ENCODE measurements at regions not wholly inside any gene's neighbourhood (a gene's known extent, or its start where the extent isn't known, plus 50 kb on each side); places are given as distances from the start of the nearest gene placed in this dataset.

DNA sequence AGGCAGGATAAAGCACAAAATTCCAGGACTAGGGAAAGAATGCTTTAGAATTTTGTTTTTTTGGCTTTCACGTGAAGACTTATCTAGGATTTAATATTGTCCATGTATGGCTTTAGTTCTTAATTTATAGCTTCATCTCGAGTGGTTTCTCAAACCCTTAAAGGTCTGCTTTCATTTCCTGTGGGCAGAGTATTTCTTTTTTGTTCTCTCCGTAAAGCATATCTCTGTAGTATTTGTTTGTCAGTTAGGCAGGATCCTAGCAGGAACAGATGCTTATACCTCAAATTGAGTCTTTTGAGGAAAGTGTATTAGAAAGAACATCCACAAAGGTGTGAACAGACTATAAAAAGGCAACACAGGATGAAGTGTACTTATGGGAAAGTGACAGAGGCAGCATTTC lies 697.1 kb upstream of the SEL1L start:
- WGBS, result 42% methylated on average over 3 of the region's 3 CpGs
- intact Hi-C loops (cut with DNase I), result no loop called here
- Histone ChIP-seq H3K9me3 (no peaks in the 10 kb centered on the region), H3K27me3 (replicated peaks; ENCODE audit: insufficient read depth) (no peaks in the 10 kb centered on the region), H3K27ac (no peak overlapping the region), H3K4me3 (no peak overlapping the region), H3K4me1 (replicated peaks) (no peaks in the 10 kb centered on the region), H3K36me3 (no peaks in the 10 kb centered on the region)
- no peak for DNase-seq (ENCODE audit: low spot score)
- TF ChIP-seq, protein P1, sequence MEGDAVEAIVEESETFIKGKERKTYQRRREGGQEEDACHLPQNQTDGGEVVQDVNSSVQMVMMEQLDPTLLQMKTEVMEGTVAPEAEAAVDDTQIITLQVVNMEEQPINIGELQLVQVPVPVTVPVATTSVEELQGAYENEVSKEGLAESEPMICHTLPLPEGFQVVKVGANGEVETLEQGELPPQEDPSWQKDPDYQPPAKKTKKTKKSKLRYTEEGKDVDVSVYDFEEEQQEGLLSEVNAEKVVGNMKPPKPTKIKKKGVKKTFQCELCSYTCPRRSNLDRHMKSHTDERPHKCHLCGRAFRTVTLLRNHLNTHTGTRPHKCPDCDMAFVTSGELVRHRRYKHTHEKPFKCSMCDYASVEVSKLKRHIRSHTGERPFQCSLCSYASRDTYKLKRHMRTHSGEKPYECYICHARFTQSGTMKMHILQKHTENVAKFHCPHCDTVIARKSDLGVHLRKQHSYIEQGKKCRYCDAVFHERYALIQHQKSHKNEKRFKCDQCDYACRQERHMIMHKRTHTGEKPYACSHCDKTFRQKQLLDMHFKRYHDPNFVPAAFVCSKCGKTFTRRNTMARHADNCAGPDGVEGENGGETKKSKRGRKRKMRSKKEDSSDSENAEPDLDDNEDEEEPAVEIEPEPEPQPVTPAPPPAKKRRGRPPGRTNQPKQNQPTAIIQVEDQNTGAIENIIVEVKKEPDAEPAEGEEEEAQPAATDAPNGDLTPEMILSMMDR (IDR thresholded peaks at IDR 0.05), result no peak
- TF ChIP-seq POLR2AphosphoS5 (IDR thresholded peaks at IDR 0.05), result no peak

GRCh38 chr14:82238649-82239048 lies 705.0 kb upstream of the SEL1L start:
- H3K27me3 ChIP-seq (replicated peaks; ENCODE audit: insufficient read depth), result no peaks in the 10 kb centered on the region
- H3K4me3 ChIP-seq, result no peak overlapping the region
- 63% methylated on average over 2 of the region's 2 CpGs for WGBS
- no peaks in the 10 kb centered on the region for H3K9me3 ChIP-seq
- H3K27ac ChIP-seq, result no peak overlapping the region
- TF ChIP-seq POLR2AphosphoS5 (IDR thresholded peaks at IDR 0.05), result no peak
- no peak for TF ChIP-seq POLR2A (IDR thresholded peaks at IDR 0.05)
- TF ChIP-seq, protein P1 (IDR thresholded peaks at IDR 0.05), result no peak
- intact Hi-C loops (cut with DNase I), result no loop called here
- no peaks in the 10 kb centered on the region for H3K36me3 ChIP-seq
- no peaks in the 10 kb centered on the region for H3K4me1 ChIP-seq (replicated peaks)
- DNase-seq (ENCODE audit: low spot score), result no peak

GRCh38 chr14:82239223-82239622 lies 705.6 kb upstream of the SEL1L start:
- 53% methylated on average over 7 of the region's 7 CpGs for WGBS
- H3K4me3 ChIP-seq, result no peak overlapping the region
- no peaks in the 10 kb centered on the region for H3K4me1 ChIP-seq (replicated peaks)
- H3K36me3 ChIP-seq, result no peaks in the 10 kb centered on the region
- no peaks in the 10 kb centered on the region for H3K27me3 ChIP-seq (replicated peaks; ENCODE audit: insufficient read depth)
- TF ChIP-seq POLR2A (IDR thresholded peaks at IDR 0.05), result no peak
- no peak for TF ChIP-seq POLR2AphosphoS5 (IDR thresholded peaks at IDR 0.05)
- TF ChIP-seq, protein P1 (IDR thresholded peaks at IDR 0.05), result no peak
- intact Hi-C loops (cut with DNase I), result no loop called here
- no peak for DNase-seq (ENCODE audit: low spot score)
- no peaks in the 10 kb centered on the region for H3K9me3 ChIP-seq
- no peak overlapping the region for H3K27ac ChIP-seq

GRCh38 chr14:82244791-82245190 lies 711.1 kb upstream of the SEL1L start:
- no peaks in the 10 kb centered on the region for H3K4me1 ChIP-seq (replicated peaks)
- DNase-seq (ENCODE audit: low spot score), result no peak
- H3K36me3 ChIP-seq, result no peaks in the 10 kb centered on the region
- intact Hi-C loops (cut with DNase I), result no loop called here
- 88% methylated on average over 4 of the region's 4 CpGs for WGBS
- H3K27ac ChIP-seq, result no peak overlapping the region
- TF ChIP-seq, protein P1 (IDR thresholded peaks at IDR 0.05), result no peak
- TF ChIP-seq POLR2AphosphoS5 (IDR thresholded peaks at IDR 0.05), result no peak
- no peak for TF ChIP-seq POLR2A (IDR thresholded peaks at IDR 0.05)
- no peaks in the 10 kb centered on the region for H3K27me3 ChIP-seq (replicated peaks; ENCODE audit: insufficient read depth)
- no peak overlapping the region for H3K4me3 ChIP-seq
- H3K9me3 ChIP-seq, result no peaks in the 10 kb centered on the region

DNA sequence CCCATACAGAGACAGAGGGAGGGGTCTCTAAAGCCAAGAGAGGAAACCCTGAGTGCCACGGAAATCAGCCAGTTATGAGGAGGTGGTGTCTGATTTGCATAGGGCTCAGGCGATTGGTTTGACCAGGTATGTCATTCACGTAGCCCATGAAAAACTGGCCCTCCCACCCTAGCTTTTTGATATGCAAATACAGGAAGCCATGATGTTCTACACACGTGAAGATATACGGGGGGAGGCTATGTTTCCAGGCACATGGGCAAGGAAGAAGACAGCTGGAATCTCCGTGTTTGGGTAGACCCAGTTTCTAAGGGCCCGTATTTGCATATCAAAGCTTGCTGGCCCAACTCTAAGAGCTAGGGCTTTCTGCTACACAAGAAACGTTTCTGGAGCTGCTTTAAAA lies 717.8 kb upstream of the SEL1L start:
- H3K36me3 ChIP-seq, result no peaks in the 10 kb centered on the region
- intact Hi-C loops (cut with DNase I), result no loop called here
- WGBS, result 89% methylated on average over 8 of the region's 8 CpGs

More for the DNA sequence above, 717.8 kb upstream of the SEL1L start:
- H3K27ac ChIP-seq, result no peak overlapping the region
- TF ChIP-seq, protein P1 (IDR thresholded peaks at IDR 0.05), result no peak
- TF ChIP-seq POLR2AphosphoS5 (IDR thresholded peaks at IDR 0.05), result no peak
- TF ChIP-seq POLR2A (IDR thresholded peaks at IDR 0.05), result no peak
- no peaks in the 10 kb centered on the region for H3K9me3 ChIP-seq
- no peak overlapping the region for H3K4me3 ChIP-seq
- no peaks in the 10 kb centered on the region for H3K4me1 ChIP-seq (replicated peaks)
- no peaks in the 10 kb centered on the region for H3K27me3 ChIP-seq (replicated peaks; ENCODE audit: insufficient read depth)
- DNase-seq (ENCODE audit: low spot score), result no peak

All from prostate gland (tissue), 2 donors.